ENCODE measurements at regions not wholly inside any gene's neighbourhood (a gene's known extent, or its start where the extent isn't known, plus 50 kb on each side); places are given as distances from the start of the nearest gene placed in this dataset.

DNA sequence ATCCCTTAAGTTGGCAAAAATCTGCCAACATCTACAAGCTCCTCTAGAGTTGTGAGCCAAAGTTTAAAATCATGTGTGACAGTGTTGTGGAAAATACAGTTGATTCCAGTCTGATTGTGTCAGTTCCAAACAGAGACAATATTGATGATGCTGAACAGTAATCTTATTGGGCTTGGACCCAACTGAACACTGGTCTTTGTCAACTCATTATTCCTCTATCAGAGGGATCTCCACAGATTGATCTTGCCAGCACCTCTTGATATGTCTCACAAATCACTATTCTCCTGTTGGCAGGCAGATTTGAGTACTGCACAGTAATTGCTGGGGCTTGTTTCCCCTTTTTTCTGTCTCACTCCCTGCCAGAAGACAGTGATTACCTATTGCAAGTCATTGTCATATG is 326.6 kb upstream of the DPH6 start:
- TF ChIP-seq, protein P1, sequence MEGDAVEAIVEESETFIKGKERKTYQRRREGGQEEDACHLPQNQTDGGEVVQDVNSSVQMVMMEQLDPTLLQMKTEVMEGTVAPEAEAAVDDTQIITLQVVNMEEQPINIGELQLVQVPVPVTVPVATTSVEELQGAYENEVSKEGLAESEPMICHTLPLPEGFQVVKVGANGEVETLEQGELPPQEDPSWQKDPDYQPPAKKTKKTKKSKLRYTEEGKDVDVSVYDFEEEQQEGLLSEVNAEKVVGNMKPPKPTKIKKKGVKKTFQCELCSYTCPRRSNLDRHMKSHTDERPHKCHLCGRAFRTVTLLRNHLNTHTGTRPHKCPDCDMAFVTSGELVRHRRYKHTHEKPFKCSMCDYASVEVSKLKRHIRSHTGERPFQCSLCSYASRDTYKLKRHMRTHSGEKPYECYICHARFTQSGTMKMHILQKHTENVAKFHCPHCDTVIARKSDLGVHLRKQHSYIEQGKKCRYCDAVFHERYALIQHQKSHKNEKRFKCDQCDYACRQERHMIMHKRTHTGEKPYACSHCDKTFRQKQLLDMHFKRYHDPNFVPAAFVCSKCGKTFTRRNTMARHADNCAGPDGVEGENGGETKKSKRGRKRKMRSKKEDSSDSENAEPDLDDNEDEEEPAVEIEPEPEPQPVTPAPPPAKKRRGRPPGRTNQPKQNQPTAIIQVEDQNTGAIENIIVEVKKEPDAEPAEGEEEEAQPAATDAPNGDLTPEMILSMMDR (IDR thresholded peaks at IDR 0.05): no peak
- TF ChIP-seq EZH2 (IDR thresholded peaks at IDR 0.05): no peak

Data from neural progenitor cell (in vitro differentiated cells).